Esophagus muscularis mucosa (tissue), 4 donors: ENCODE measurements at regions not wholly inside any gene's neighbourhood (a gene's known extent, or its start where the extent isn't known, plus 50 kb on each side); places are given as distances from the start of the nearest gene placed in this dataset.

Experiments
- DNase-seq: peaks from one replicate; pipeline ENCODE4 v3.0.0-alpha.2; 2017; ENCODE audit errors: extremely low spot score
- H3K27ac ChIP-seq, 4 donors: fragments of 200-600 bp; sonication (generic); replicated peaks in 1 of 4; 1 replicate in 3 of 4; 2 replicates in 1 of 4; pipeline ENCODE4 v1.5.1; 2016 to 2019; ENCODE audit warnings: mild to moderate bottlenecking in 1 of 4
- H3K27me3 ChIP-seq, 4 donors: fragments of 200-600 bp; sonication (generic); one replicate each; pipeline versions ENCODE4 v1.5.1 to v1.6.0; 2016 to 2019
- H3K36me3 ChIP-seq, 4 donors: fragments of 200-600 bp; sonication (generic); one replicate each; pipeline ENCODE4 v1.5.1; 2016 to 2019
- H3K4me1 ChIP-seq, 4 donors: fragments of 200-600 bp; sonication (generic); one replicate each; pipeline ENCODE4 v1.5.1; 2016 to 2019
- H3K4me3 ChIP-seq, 4 donors: fragments of 200-600 bp; sonication (generic); 1 replicate in 2 of 4; 2 replicates in 2 of 4; pipeline ENCODE4 v1.5.1; 2016 to 2019; ENCODE audit warnings: mild to moderate bottlenecking in 4 of 4, moderate library complexity in 1 of 4
- H3K9me3 ChIP-seq, 4 donors: fragments of 200-600 bp; sonication (generic); 1 replicate in 3 of 4; 2 replicates in 1 of 4; pipeline ENCODE4 v1.5.1; 2016 to 2019
- EP300 ChIP-seq: sonication (generic); formaldehyde crosslinking; IDR thresholded peaks from one replicate; pipeline ENCODE4 v1.6.1; 2017; ENCODE audit warnings: antibody characterized with exemption
- POLR2A ChIP-seq: fragments of 450-650 bp; IDR thresholded peaks from one replicate; pipeline ENCODE4 v1.6.1; 2017; ENCODE audit warnings: antibody characterized with exemption, moderate library complexity, mild to moderate bottlenecking, low read depth
- POLR2AphosphoS5 ChIP-seq, 2 donors: sonication (generic); formaldehyde crosslinking; IDR thresholded peaks; one replicate each; pipeline ENCODE4 v1.6.1; 2017; ENCODE audit warnings: antibody characterized with exemption in 2 of 2
- WGBS: methylation state at CpG from one replicate; pipeline ENCODE4 v1.1.5; 2018; 5-methylcytosine and 5-hydroxymethylcytosine counted together
- intact Hi-C: fragments of 100-400 bp; cut with DNase I; formaldehyde crosslinking; loops from one replicate; pipeline ENCODE4 v1.15.1; 2023
- TF ChIP-seq, protein P1 (sequence below), 3 experiments: fragments of 200-600 bp in 2 of 3; fragments of 450-650 bp in 1 of 3; sonication (generic) in 2 of 3; IDR thresholded peaks; one replicate each; pipeline ENCODE4 v1.5.1; 2017 to 2019; ENCODE audit warnings: antibody characterized with exemption in 3 of 3, mild to moderate bottlenecking in 2 of 3, moderate library complexity in 1 of 3

DNA sequence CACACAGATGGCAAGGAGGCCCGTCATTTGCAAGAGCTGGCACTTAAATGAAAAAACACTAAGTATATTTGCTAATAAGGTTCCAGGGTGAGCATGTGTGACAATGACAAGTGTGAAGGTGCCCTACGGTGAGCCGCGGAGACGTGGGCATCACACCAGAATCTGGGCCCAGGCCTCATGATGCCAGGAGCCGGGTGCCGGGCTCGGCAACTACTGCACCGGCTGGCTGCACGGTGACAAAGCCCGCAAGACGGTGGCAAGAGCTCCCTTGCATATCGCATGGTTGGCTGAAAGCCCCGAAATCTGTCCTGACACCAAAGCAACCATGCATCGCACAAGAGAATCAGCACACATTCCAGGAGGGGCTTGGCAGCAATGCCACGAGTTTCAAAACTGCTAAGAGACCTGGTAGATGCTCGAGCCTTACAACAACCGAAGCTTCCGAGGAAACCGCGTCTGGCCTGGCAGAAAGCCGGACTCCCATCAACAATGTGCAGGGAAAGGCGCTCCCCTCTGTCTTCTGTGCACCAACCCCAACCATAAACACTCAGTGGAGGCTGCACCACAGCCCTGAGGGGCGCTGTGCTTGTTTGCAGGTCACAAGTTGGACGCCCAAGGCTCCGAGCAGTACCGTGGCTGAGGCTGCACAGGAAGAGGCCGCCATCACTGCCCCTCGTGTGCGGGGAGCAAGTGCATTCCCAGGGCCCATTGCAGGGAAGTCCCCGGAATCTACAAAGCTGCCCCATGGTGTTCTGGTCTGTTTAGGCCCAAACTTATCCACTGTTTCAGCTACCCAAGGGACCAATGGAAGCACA, 339.7 kb downstream of the CTTN start:
- H3K27ac ChIP-seq, result no peak overlapping the region
- intact Hi-C loops, result no loop called here
- H3K4me1 ChIP-seq, result no peaks in the 10 kb centered on the region
- no peaks in the 10 kb centered on the region for H3K9me3 ChIP-seq
- no peak for DNase-seq
- no peak overlapping the region for H3K4me3 ChIP-seq
- TF ChIP-seq POLR2A (no peak), EP300 (no peak), POLR2AphosphoS5 (IDR thresholded peaks at IDR 0.05) (no peak)
- TF ChIP-seq, protein P1, sequence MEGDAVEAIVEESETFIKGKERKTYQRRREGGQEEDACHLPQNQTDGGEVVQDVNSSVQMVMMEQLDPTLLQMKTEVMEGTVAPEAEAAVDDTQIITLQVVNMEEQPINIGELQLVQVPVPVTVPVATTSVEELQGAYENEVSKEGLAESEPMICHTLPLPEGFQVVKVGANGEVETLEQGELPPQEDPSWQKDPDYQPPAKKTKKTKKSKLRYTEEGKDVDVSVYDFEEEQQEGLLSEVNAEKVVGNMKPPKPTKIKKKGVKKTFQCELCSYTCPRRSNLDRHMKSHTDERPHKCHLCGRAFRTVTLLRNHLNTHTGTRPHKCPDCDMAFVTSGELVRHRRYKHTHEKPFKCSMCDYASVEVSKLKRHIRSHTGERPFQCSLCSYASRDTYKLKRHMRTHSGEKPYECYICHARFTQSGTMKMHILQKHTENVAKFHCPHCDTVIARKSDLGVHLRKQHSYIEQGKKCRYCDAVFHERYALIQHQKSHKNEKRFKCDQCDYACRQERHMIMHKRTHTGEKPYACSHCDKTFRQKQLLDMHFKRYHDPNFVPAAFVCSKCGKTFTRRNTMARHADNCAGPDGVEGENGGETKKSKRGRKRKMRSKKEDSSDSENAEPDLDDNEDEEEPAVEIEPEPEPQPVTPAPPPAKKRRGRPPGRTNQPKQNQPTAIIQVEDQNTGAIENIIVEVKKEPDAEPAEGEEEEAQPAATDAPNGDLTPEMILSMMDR (IDR thresholded peaks at IDR 0.05), result no peak
- H3K27me3 ChIP-seq, result peaks cover 0 to 5% (median 0%) of the 10 kb centered on the region in 4 donors
- 92% methylated on average over 20 of the region's 31 CpGs for WGBS
- H3K36me3 ChIP-seq, result no peaks in the 10 kb centered on the region

DNA sequence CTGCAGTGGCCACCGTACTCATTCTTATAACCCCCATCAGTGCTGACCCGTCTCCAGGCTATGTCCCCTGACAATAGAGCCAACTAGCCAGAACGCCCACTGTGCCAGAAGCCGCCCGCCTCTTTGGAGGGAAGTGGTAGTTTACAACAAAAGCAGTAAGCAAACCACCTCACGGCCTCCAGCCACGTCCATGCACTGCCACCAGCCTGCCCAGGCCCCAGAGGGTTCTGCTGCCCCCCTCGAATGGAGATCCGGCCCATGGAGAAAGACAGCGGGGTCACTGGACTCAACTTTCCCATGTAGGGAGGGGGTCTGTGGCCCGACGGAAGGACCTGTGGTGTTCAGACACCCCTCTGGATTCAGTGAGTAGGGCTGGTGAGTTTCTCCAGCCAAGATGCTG, 340.3 kb downstream of the CTTN start:
- no peaks in the 10 kb centered on the region for H3K36me3 ChIP-seq
- DNase-seq, result no peak
- TF ChIP-seq POLR2AphosphoS5 (IDR thresholded peaks at IDR 0.05), result no peak
- TF ChIP-seq, protein P1 (IDR thresholded peaks at IDR 0.05), result no peak
- no peak for TF ChIP-seq EP300
- no peak for TF ChIP-seq POLR2A
- no peaks in the 10 kb centered on the region for H3K9me3 ChIP-seq
- WGBS, result 96% methylated on average over 11 of the region's 12 CpGs
- H3K27me3 ChIP-seq, result peaks cover 0 to 8% (median 0%) of the 10 kb centered on the region in 4 donors
- H3K4me1 ChIP-seq, result no peaks in the 10 kb centered on the region
- no peak overlapping the region for H3K4me3 ChIP-seq
- no peak overlapping the region for H3K27ac ChIP-seq
- intact Hi-C loops, result no loop called here

DNA sequence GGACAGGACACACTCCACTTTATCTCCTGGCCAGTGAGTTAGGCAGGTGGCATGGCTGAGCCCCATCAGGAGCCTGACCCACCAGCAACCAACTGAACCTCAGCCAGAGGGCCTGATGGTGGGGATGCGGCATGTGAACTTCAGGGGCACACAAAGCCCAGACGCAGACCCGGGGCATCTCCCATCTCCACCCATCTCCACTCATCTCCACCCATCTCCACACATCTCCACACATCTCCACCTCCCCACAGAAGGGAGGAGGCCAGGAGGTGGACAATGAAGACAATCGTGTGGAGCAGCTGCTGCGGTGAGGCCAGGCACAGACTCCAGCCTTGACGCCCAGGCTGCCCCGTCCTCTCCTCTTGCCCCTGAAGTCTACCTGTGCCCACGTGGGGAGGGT, 340.8 kb downstream of the CTTN start:
- intact Hi-C loops, result no loop called here
- Histone ChIP-seq H3K9me3 (no peaks in the 10 kb centered on the region), H3K4me3 (no peak overlapping the region), H3K27me3 (peaks cover 0 to 12% (median 0%) of the 10 kb centered on the region in 4 donors), H3K4me1 (no peaks in the 10 kb centered on the region), H3K36me3 (no peaks in the 10 kb centered on the region), H3K27ac (no peak overlapping the region)
- no peak for DNase-seq
- 93% methylated on average over 8 of the region's 8 CpGs for WGBS
- TF ChIP-seq POLR2A, result no peak
- TF ChIP-seq, protein P1 (IDR thresholded peaks at IDR 0.05), result no peak

DNA sequence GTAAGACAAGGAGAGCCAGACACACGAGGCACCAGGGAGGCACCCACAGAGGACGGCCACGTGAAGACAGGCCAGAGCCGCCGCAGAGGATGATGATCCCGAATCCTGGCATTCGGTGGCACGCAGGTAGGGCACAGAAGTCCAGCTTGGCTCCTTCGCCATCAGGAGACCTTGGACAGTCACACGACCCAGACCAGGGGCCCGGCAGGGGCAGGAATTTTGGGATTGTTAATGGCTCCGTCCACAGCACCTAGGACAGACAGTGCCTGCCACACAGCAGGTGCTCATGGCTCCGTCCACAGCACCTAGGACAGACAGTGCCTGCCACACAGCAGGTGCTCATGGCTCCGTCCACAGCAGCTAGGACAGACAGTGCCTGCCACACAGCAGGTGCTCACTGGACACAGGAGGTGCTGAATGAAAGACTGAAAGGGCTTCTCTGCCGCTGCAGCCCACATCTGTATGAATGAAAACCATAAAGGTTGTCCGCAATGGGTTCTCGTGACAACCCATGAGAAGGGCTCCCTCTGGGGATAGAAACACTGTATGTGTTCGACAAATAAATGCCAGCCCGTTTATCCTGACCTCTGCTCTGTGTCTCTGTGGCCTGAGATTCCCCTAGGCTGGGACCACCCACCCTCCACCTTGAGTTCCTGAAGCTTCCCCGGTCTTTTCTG, 341.6 kb downstream of the CTTN start:
- Histone ChIP-seq H3K4me1 (no peaks in the 10 kb centered on the region), H3K9me3 (no peaks in the 10 kb centered on the region), H3K27me3 (peaks cover 0 to 20% (median 0%) of the 10 kb centered on the region in 4 donors), H3K27ac (no peak overlapping the region), H3K4me3 (no peak overlapping the region), H3K36me3 (no peaks in the 10 kb centered on the region)
- 79% methylated on average over 13 of the region's 20 CpGs for WGBS
- intact Hi-C loops, result no loop called here
- DNase-seq, result no peak
- no peak for TF ChIP-seq EP300
- TF ChIP-seq POLR2AphosphoS5 (IDR thresholded peaks at IDR 0.05), result no peak
- TF ChIP-seq, protein P1 (IDR thresholded peaks at IDR 0.05), result no peak
- TF ChIP-seq POLR2A, result no peak
